OCI-LY3 (cell line): ENCODE measurements at regions not wholly inside any gene's neighbourhood (a gene's known extent, or its start where the extent isn't known, plus 50 kb on each side); places are given as distances from the start of the nearest gene placed in this dataset.
"Not testable (repeated sequence)": the region's sequence is repeated elsewhere in the genome, so short reads cannot be mapped to it uniquely, and the experiment has no call there.

ENCODE experiments used
- H2AFZ ChIP-seq: fragments of 200-600, 300-600 bp; shearing (Covaris generic); 2 replicates; pipeline ENCODE4 v1.6.0; 2014; ENCODE audit warnings: antibody characterized with exemption, low read depth, low read length
- H3K27ac ChIP-seq: fragments of 200-600, 300-600 bp; sonication (generic); 2 replicates; pipeline ENCODE4 v1.5.1; 2014; ENCODE audit warnings: mild to moderate bottlenecking, low read length, moderate library complexity, mixed read lengths
- H3K27me3 ChIP-seq: fragments of 200-600, 300-600 bp; sonication (generic); 2 replicates; pipeline ENCODE4 v1.6.1; 2014; ENCODE audit warnings: low read depth, low read length, mixed read lengths
- H3K36me3 ChIP-seq: fragments of 200-600, 300-600 bp; sonication (generic); replicated peaks from 2 replicates; pipeline ENCODE3; 2014; ENCODE audit warnings: low read depth, low read length, mixed read lengths
- H3K4me1 ChIP-seq: fragments of 300-600, 200-600 bp; sonication (generic); 2 replicates; pipeline ENCODE4 v1.6.1; 2014; ENCODE audit warnings: low read length, mixed read lengths
- H3K4me2 ChIP-seq: fragments of 200-600, 300-600 bp; sonication (generic); 2 replicates; pipeline ENCODE4 v1.6.1; 2014; ENCODE audit warnings: low read length, mixed read lengths
- H3K4me3 ChIP-seq: fragments of 300-600, 200-600 bp; sonication (generic); 2 replicates; pipeline ENCODE4 v1.5.1; 2014; ENCODE audit warnings: antibody characterized with exemption, mild to moderate bottlenecking, low read length, moderate library complexity
- H3K79me2 ChIP-seq: fragments of 300-600, 200-600 bp; shearing (Covaris generic); 2 replicates; pipeline ENCODE4 v1.6.1; 2014; ENCODE audit warnings: mild to moderate bottlenecking, low read length, mixed read lengths
- H3K9ac ChIP-seq: fragments of 300-600, 200-600 bp; shearing (Covaris generic); 2 replicates; pipeline ENCODE4 v1.6.0; 2014; ENCODE audit warnings: mild to moderate bottlenecking, low read length, moderate library complexity
- H3K9me3 ChIP-seq: fragments of 200-600, 300-600 bp; shearing (Covaris generic); 2 replicates; pipeline ENCODE4 v1.6.1; 2014; ENCODE audit warnings: low read length, mixed read lengths; ENCODE audit not compliant: insufficient read depth
- H4K20me1 ChIP-seq: fragments of 200-600, 300-600 bp; sonication (generic); 2 replicates; pipeline ENCODE4 v1.6.1; 2016; ENCODE audit warnings: low read length, mixed read lengths; ENCODE audit not compliant: insufficient read depth
- EZH2phosphoT487 ChIP-seq: fragments of 200-600 bp; shearing (Covaris generic); IDR thresholded peaks from 2 replicates; pipeline ENCODE4 v1.6.1; 2018; ENCODE audit warnings: antibody characterized with exemption, mixed run types, low read depth
- TF ChIP-seq, protein P1 (sequence below): fragments of 200-600, 300-600 bp; sonication (generic); IDR thresholded peaks from 2 replicates; pipeline ENCODE4 v1.5.1; 2014; ENCODE audit warnings: antibody characterized with exemption, low read length, low read depth

DNA sequence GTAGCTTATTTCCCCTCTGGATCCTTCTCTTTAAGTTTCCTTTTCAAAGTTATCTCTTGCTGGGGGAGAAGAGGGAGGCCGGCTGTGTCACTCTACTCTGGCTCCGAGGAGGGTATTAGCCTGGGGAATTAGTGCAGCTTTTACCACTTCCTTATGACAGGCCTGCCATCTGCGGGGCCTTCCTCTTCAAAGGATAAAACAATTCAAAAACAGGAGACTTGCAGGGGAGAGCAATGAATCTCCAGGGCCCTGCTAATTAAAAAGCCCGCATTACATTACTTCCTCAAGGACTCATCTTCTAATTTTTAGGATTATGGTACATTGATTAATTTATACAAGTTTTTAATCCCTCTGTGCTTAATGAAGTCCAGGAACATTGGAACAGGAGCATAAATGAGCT is 190.9 kb upstream of the CDH5 start:
- Histone ChIP-seq H3K27ac (no peak overlapping the region), H3K79me2 (no peaks in the 10 kb centered on the region), H3K27me3 (0 out of 2 replicates have a peak, but pooled peaks cover 14% of the 10 kb centered on the region), H4K20me1 (no peaks in the 10 kb centered on the region), H3K4me1 (no peaks in the 10 kb centered on the region), H2AFZ (no peak overlapping the region), H3K9ac (no peak overlapping the region), H3K36me3 (no peaks in the 10 kb centered on the region), H3K4me3 (no peak overlapping the region), H3K4me2 (no peak overlapping the region), H3K9me3 (no peaks in the 10 kb centered on the region; the same call in 1 of the 2 replicates)
- no peak for TF ChIP-seq EZH2phosphoT487
- TF ChIP-seq, protein P1, sequence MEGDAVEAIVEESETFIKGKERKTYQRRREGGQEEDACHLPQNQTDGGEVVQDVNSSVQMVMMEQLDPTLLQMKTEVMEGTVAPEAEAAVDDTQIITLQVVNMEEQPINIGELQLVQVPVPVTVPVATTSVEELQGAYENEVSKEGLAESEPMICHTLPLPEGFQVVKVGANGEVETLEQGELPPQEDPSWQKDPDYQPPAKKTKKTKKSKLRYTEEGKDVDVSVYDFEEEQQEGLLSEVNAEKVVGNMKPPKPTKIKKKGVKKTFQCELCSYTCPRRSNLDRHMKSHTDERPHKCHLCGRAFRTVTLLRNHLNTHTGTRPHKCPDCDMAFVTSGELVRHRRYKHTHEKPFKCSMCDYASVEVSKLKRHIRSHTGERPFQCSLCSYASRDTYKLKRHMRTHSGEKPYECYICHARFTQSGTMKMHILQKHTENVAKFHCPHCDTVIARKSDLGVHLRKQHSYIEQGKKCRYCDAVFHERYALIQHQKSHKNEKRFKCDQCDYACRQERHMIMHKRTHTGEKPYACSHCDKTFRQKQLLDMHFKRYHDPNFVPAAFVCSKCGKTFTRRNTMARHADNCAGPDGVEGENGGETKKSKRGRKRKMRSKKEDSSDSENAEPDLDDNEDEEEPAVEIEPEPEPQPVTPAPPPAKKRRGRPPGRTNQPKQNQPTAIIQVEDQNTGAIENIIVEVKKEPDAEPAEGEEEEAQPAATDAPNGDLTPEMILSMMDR = no peak

DNA sequence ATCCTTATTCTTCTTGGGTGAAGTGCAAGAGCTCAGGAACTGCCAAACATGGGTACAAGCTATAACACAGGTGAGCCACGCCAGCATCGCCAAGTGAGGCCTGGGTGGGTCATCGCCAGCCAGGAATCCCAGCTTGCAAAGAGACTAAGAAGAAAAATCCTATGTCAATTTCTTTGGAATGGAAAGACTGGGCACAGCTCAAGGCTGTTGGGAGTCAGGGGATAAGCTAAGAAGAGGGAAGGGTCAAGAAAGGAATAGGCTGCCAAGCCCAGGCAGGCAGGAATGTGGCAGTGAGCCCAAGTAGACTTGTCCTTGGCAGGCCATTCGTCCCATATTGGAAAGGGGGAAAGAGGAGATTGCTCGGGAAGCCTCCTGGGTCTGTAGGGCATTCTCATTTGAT is 191.4 kb upstream of the CDH5 start:
- no peak overlapping the region for H2AFZ ChIP-seq
- no peaks in the 10 kb centered on the region for H3K79me2 ChIP-seq
- no peaks in the 10 kb centered on the region for H4K20me1 ChIP-seq
- H3K4me1 ChIP-seq = no peaks in the 10 kb centered on the region
- no peak overlapping the region for H3K9ac ChIP-seq
- no peaks in the 10 kb centered on the region for H3K36me3 ChIP-seq
- no peak overlapping the region for H3K4me2 ChIP-seq
- H3K27me3 ChIP-seq = 0 out of 2 replicates have a peak, but pooled peaks cover 12% of the 10 kb centered on the region
- H3K27ac ChIP-seq = no peak overlapping the region
- H3K4me3 ChIP-seq = no peak overlapping the region
- H3K9me3 ChIP-seq = no peaks in the 10 kb centered on the region; the same call in 1 of the 2 replicates
- TF ChIP-seq EZH2phosphoT487 = no peak
- TF ChIP-seq, protein P1 = no peak

DNA sequence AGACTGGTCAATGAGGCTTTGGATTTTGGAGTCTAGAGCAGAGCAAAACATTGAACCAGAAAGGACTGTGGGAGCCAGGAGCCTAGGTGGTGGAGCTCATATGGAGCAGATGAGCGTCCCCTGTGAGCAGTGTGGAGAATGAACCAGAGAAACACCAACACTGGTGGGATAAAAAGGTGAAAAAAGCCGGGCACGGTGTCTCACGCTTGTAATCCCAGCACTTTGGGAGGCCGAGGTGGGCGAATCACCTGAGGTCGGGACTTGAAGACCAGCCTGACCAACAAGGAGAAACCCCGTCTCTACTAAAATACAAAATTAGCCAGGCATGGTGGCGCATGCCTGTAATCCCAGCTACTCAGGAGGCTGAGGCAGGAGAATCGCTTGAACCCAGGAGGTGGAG is 192.7 kb upstream of the CDH5 start:
- H3K36me3 ChIP-seq, H3K4me1 ChIP-seq, H3K9ac ChIP-seq, H3K4me2 ChIP-seq, H3K27ac ChIP-seq, H3K4me3 ChIP-seq, H3K79me2 ChIP-seq, H2AFZ ChIP-seq, H4K20me1 ChIP-seq, H3K9me3 ChIP-seq: not testable (repeated sequence)
- H3K27me3 ChIP-seq = 0 out of 2 replicates have a peak, but pooled peaks cover 10% of the 10 kb centered on the region

DNA sequence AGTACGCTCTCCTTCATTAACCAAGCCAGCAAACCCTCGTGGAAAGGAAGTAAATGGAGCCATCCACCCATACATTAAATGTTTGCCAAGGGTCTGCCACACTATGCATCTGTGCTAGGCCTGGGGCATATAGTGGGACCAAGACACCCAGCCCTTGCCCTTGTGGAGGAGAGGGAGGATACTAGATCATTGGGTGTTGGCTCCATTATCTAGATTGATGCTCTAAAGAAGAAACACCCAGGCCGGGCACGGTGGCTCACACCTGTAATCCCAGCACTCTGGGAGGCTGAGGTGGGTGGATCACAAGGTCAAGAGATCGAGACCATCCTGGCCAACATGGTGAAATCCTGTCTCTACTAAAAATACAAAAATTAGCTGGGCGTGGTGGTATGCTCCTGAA is 193.3 kb upstream of the CDH5 start:
- H3K4me2 ChIP-seq, H2AFZ ChIP-seq, H3K9me3 ChIP-seq, H4K20me1 ChIP-seq, H3K79me2 ChIP-seq, H3K4me1 ChIP-seq, H3K36me3 ChIP-seq, H3K27ac ChIP-seq, H3K9ac ChIP-seq, H3K4me3 ChIP-seq: not testable (repeated sequence)
- 0 out of 2 replicates have a peak, but pooled peaks cover 10% of the 10 kb centered on the region for H3K27me3 ChIP-seq

DNA sequence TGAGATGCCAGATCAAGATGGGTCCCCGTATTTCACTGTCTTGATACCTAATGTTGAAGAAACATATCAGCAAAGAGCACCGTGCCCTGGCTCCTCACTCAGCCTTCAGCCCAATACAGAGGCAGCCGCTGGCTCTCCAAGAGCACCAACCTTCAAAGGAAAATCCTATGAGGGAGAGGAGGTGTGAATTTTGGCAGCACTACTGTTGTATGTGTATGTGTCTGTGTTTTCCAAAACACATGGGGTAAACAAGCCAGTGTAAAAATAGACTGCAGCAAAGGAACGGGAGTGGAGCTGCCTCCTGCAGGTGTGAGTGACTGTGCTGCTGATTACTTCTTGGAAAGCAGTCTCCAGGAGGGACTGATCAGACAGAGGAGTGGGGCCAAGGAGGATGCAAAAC is 194.0 kb upstream of the CDH5 start:
- Histone ChIP-seq H4K20me1 (no peaks in the 10 kb centered on the region), H3K9ac (no peak overlapping the region), H2AFZ (no peak overlapping the region), H3K36me3 (no peaks in the 10 kb centered on the region), H3K79me2 (no peaks in the 10 kb centered on the region), H3K27me3 (0 out of 2 replicates have a peak, but pooled peaks cover 10% of the 10 kb centered on the region), H3K4me3 (no peak overlapping the region), H3K4me2 (no peak overlapping the region), H3K4me1 (no peaks in the 10 kb centered on the region), H3K27ac (no peak overlapping the region), H3K9me3 (no peaks in the 10 kb centered on the region)
- TF ChIP-seq EZH2phosphoT487 = no peak

DNA sequence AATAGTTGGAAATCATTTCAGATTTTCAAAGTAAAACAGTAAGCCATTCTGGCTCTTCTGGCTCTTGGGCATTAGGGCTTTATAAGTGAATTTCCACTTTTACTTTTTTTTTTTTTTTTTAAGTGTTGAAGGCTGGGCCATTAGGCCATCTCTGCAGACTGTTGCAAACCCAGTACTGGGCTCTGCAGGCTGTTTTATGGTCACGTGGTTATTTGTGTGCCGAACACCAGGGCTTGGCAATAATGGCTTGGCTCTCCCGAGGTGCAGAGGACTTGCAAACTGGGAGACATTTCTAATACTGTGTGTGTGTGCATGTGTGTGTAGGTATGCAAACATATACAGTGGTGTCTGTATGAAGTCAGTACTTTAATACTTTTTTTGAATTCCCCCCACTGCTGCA is 194.9 kb upstream of the CDH5 start:
- Histone ChIP-seq H3K36me3 (no peaks in the 10 kb centered on the region), H3K79me2 (no peaks in the 10 kb centered on the region), H4K20me1 (no peaks in the 10 kb centered on the region), H3K27me3 (0 out of 2 replicates have a peak, but pooled peaks cover 10% of the 10 kb centered on the region), H3K9me3 (no peaks in the 10 kb centered on the region), H3K4me3 (no peak overlapping the region), H3K4me1 (no peaks in the 10 kb centered on the region), H3K4me2 (no peak overlapping the region), H3K9ac (no peak overlapping the region), H2AFZ (no peak overlapping the region), H3K27ac (no peak overlapping the region)
- no peak for TF ChIP-seq EZH2phosphoT487
- TF ChIP-seq, protein P1 = no peak
